ENCODE measurements at regions not wholly inside any gene's neighbourhood (a gene's known extent, or its start where the extent isn't known, plus 50 kb on each side); places are given as distances from the start of the nearest gene placed in this dataset.

DNA sequence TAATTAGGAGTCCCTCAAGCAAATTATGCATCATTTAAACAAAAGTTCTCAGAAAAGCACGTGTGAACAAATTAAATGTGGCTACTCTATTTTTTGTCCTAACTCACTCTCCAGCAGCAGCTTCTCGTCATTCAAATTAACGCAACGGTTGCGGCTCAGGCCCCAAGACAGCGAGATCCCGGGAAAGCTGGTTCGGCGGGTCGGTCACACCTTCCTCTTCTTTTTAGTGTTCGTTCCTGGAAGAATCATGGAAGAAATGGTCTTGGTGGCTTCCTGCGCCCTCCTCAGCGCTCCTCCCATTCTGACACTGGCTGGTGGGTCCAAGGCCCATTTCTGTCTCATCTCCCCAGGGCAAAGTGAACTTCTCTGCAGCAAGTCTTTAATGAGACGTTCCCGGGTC is 382.8 kb upstream of the IRX1 start:
- Mint-ChIP-seq H3K36me3 (ENCODE audit: low read depth) (no peaks in the 10 kb centered on the region), H3K4me3 (no peak overlapping the region), H3K27ac (no peak overlapping the region), H3K9me3 (peaks cover 10% of the 10 kb centered on the region), H3K27me3 (no peaks in the 10 kb centered on the region), H3K4me1 (ENCODE audit: low read depth) (no peaks in the 10 kb centered on the region)
- no peak for DNase-seq

GRCh38 chr5:3210531-3210930 is 385.1 kb upstream of the IRX1 start:
- Mint-ChIP-seq H3K9me3 (peaks cover 12% of the 10 kb centered on the region), H3K4me1 (ENCODE audit: low read depth) (no peaks in the 10 kb centered on the region), H3K27ac (no peak overlapping the region), H3K27me3 (no peaks in the 10 kb centered on the region), H3K4me3 (no peak overlapping the region), H3K36me3 (ENCODE audit: low read depth) (no peaks in the 10 kb centered on the region)
- DNase-seq = no peak

DNA sequence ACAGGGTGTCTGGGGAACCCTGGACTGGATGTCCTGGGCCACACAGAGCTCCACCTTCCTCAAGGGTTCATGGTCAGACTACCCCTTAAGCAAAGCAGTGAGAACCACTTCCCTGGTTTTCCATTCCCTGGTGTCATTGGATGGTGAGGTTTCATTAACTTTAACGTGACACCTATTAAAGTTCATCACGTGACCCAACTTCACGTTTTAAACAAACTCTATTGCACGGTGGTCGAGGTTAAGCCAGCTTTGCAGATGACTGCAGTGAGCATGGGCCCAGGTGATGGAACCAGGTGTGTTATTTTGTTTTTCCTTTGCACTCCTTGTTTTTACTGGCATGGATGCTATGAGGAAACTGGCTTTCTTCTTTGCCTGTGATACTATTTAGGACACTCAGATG is 385.7 kb upstream of the IRX1 start:
- Mint-ChIP-seq H3K27me3 (no peaks in the 10 kb centered on the region), H3K36me3 (ENCODE audit: low read depth) (no peaks in the 10 kb centered on the region), H3K4me3 (no peak overlapping the region), H3K9me3 (peaks cover 13% of the 10 kb centered on the region), H3K4me1 (ENCODE audit: low read depth) (no peaks in the 10 kb centered on the region), H3K27ac (no peak overlapping the region)
- DNase-seq = no peak

- peaks cover 3% of the 10 kb centered on the region for H3K4me1 Mint-ChIP-seq (ENCODE audit: low read depth)
- H3K9me3 Mint-ChIP-seq = peaks cover 2% of the 10 kb centered on the region
- no peak overlapping the region for H3K4me3 Mint-ChIP-seq
- H3K27me3 Mint-ChIP-seq = peaks cover 31% of the 10 kb centered on the region
- no peak for DNase-seq
- no peak overlapping the region for H3K27ac Mint-ChIP-seq
- H3K36me3 Mint-ChIP-seq (ENCODE audit: low read depth) = no peaks in the 10 kb centered on the region
These were observed 393.1 kb upstream of the IRX1 start for GRCh38 chr5:3202570-3202969.

DNA sequence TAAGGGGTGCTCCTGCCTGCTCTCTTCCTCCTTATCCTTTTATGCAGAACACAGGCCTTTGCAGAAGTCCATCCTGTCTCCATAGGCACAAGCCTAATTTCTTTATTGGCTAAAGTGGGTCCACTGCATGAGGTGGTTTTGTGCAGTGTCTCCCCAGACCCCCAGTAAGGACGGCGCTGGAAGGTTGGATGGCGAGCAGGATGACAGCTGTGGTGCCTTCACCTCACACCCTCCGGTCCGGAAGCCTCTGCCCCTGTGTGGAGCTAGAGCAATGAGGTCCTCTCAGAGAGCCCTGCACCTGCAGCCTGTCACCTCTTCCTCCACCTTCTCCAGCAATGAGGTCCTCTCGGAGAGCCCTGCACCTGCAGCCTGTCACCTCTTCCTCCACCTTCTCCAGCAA is 393.7 kb upstream of the IRX1 start:
- peaks cover 2% of the 10 kb centered on the region for H3K9me3 Mint-ChIP-seq
- H3K27me3 Mint-ChIP-seq = peaks cover 37% of the 10 kb centered on the region
- peaks cover 6% of the 10 kb centered on the region for H3K4me1 Mint-ChIP-seq (ENCODE audit: low read depth)
- no peak for DNase-seq
- no peaks in the 10 kb centered on the region for H3K36me3 Mint-ChIP-seq (ENCODE audit: low read depth)
- no peak overlapping the region for H3K4me3 Mint-ChIP-seq
- no peak overlapping the region for H3K27ac Mint-ChIP-seq

DNA sequence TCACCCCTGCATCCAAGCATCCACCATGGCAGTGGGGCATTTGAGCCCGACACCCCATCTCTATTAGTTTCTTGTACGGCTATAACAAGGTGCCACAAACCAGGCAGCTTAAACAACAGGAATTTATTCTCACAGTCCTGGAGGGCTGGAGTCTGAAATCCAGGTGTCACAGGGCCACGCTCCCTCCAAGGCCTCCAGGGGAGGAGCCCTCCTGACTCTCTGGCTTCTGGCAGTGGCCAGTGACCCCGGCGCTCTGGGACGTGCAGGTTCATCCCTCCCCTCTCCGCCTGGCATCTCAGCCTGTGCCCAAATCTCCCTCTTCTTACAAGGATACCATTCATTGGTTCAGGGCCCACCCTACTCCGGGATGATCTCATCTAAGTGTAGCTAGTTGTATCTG is 394.5 kb upstream of the IRX1 start:
- Mint-ChIP-seq H3K27ac (no peak overlapping the region), H3K4me3 (no peak overlapping the region), H3K4me1 (ENCODE audit: low read depth) (peaks cover 6% of the 10 kb centered on the region), H3K9me3 (peaks cover 2% of the 10 kb centered on the region), H3K36me3 (ENCODE audit: low read depth) (no peaks in the 10 kb centered on the region), H3K27me3 (peaks cover 43% of the 10 kb centered on the region)
- no peak for DNase-seq

- DNase-seq = no peak
- Mint-ChIP-seq H3K4me1 (ENCODE audit: low read depth) (peaks cover 6% of the 10 kb centered on the region), H3K9me3 (no peaks in the 10 kb centered on the region), H3K36me3 (ENCODE audit: low read depth) (no peaks in the 10 kb centered on the region), H3K4me3 (no peak overlapping the region), H3K27me3 (peaks cover 43% of the 10 kb centered on the region), H3K27ac (no peak overlapping the region)
These were observed 395.5 kb upstream of the IRX1 start for GRCh38 chr5:3199962-3200755.

DNA sequence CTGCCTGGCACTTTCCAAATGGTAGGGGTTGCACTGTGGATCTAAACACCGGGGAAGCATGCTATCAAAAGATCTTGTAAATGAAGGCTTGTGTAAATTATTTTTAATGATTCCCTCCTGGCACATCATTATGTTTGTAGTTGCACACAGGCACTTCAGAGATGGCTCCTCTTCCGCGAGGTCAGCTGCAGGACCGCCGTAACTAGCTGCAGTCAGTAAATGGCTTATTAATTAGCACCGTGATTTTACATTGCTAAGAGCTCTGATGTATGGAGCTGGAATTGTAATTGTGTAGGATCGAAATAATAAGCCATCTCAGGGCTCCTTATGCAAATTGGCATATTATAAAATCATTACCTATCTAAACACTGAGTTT is 397.6 kb upstream of the IRX1 start:
- Mint-ChIP-seq H3K4me3 (no peak overlapping the region), H3K27me3 (peaks cover 43% of the 10 kb centered on the region)

DNA sequence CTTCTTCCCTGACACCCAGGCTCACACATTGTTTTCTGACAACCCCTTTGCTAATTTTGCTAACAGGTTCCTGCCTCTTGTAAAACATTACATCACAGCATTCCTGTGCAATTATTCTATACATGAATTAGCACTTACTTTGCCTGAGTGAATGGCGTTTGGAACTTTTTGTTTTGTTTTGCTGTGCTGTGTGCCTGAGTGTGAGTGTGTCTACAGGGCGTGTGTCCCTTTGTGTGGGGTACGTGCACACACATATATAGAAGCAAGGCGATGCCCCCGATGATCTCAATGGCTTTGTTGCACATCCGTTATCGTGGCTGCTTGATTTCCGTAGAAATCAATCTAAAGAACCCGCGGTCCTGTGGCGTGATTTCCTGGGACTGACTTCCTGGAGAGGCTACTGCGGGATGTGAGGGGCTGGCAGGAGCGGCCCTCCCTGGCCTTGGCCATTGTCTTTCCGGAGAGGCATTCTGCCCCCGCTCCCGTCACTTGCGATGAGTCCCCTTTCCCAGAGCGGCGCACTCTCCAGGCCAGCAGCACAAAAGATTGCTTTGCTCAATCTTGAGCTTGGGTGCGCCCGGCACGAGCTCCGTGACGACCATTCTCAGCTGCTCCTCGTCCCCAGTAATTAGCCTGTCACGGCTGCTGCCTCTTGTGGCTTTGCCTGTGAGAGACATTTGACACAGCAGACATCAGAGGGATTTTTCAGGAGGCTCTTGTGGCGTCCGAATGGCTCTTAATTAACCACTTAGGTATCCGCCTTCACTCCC is 398.1 kb upstream of the IRX1 start:
- DNase-seq = no peak
- H3K4me3 Mint-ChIP-seq = no peak overlapping the region
- no peaks in the 10 kb centered on the region for H3K36me3 Mint-ChIP-seq (ENCODE audit: low read depth)
- H3K4me1 Mint-ChIP-seq (ENCODE audit: low read depth) = peaks cover 6% of the 10 kb centered on the region
- no peak overlapping the region for H3K27ac Mint-ChIP-seq
- H3K27me3 Mint-ChIP-seq = peaks cover 43% of the 10 kb centered on the region
- H3K9me3 Mint-ChIP-seq = no peaks in the 10 kb centered on the region

More for the DNA sequence above, 397.6 kb upstream of the IRX1 start:
- Mint-ChIP-seq H3K9me3 (no peaks in the 10 kb centered on the region), H3K4me1 (ENCODE audit: low read depth) (peaks cover 6% of the 10 kb centered on the region), H3K36me3 (ENCODE audit: low read depth) (no peaks in the 10 kb centered on the region), H3K27ac (no peak overlapping the region)
- no peak for DNase-seq

DNA sequence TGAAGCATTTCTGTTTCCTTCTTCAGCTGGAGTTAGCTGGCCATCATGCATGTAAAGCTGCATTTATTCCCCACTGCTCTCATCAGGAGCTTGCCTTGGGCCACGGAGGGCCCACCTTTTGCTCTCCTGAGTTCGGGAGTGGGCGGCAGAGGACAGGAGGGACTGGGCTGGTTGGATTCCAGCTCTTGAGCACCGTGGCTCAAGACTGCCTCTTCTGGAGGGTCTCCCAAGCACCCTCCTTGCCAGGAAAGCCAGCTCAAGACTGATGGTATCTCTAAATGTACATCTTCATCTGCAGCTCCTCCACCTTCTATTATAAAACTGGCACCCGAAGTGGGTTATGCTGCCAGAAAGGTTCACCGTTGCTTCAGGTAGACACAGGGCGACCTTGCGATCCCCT is 399.6 kb upstream of the IRX1 start:
- peaks cover 40% of the 10 kb centered on the region for H3K27me3 Mint-ChIP-seq
- no peaks in the 10 kb centered on the region for H3K36me3 Mint-ChIP-seq (ENCODE audit: low read depth)
- H3K4me3 Mint-ChIP-seq = no peak overlapping the region
- H3K27ac Mint-ChIP-seq = no peak overlapping the region
- no peak for DNase-seq
- peaks cover 6% of the 10 kb centered on the region for H3K4me1 Mint-ChIP-seq (ENCODE audit: low read depth)
- no peaks in the 10 kb centered on the region for H3K9me3 Mint-ChIP-seq

DNA sequence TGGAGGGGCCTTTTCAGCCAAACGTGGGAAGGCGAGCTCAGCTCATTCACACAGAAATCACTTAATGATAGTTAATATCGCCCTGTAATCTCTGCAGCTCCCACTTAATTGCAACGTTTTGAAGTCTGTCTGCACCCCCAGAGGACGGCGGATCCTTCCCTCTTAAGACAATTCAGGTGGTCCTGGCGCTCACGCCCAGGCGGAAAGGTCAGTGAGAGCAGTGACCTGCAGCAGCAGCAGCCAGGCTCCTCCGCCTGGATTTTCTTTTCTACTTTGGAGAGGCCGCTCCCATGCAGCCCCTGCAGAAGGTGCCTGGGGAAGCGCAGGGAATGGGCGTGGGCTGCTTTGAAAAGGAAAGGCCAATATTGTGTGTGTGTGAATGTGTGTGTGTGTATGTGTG is 400.9 kb upstream of the IRX1 start:
- no peak for DNase-seq
- no peak overlapping the region for H3K4me3 Mint-ChIP-seq
- H3K4me1 Mint-ChIP-seq (ENCODE audit: low read depth) = peaks cover 6% of the 10 kb centered on the region
- H3K27me3 Mint-ChIP-seq = peaks cover 31% of the 10 kb centered on the region
- no peak overlapping the region for H3K27ac Mint-ChIP-seq
- no peaks in the 10 kb centered on the region for H3K9me3 Mint-ChIP-seq
- no peaks in the 10 kb centered on the region for H3K36me3 Mint-ChIP-seq (ENCODE audit: low read depth)

GRCh38 chr5:3194271-3194670 is 401.4 kb upstream of the IRX1 start:
- H3K4me3 Mint-ChIP-seq = no peak overlapping the region
- H3K4me1 Mint-ChIP-seq (ENCODE audit: low read depth) = peaks cover 6% of the 10 kb centered on the region
- no peaks in the 10 kb centered on the region for H3K9me3 Mint-ChIP-seq
- H3K27me3 Mint-ChIP-seq = peaks cover 28% of the 10 kb centered on the region
- H3K27ac Mint-ChIP-seq = no peak overlapping the region
- DNase-seq = no peak
- no peaks in the 10 kb centered on the region for H3K36me3 Mint-ChIP-seq (ENCODE audit: low read depth)

GRCh38 chr5:3191585-3191984 is 404.0 kb upstream of the IRX1 start:
- H3K27ac Mint-ChIP-seq = no peak overlapping the region
- DNase-seq = no peak
- H3K36me3 Mint-ChIP-seq (ENCODE audit: low read depth) = no peaks in the 10 kb centered on the region

DNA sequence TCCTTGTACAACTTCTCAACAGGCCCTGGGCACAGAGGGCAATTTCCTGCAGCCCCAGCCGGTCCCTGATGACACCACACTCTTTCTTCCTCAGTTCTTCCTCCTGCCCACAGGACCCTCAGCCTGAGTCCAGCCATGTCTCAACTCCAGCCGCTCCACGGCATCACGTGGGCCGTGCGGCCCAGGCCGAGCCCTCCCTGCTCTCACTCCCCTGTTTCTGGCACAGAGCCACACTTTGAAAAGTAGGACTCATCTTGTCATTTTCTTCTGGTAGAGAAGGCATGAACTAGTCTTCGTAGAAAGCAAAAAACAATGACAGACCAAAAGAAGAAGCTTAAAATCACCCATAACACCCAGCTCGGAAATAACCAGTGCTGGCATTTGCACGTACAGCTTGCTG is 404.7 kb upstream of the IRX1 start:
- Mint-ChIP-seq H3K4me1 (ENCODE audit: low read depth) (no peaks in the 10 kb centered on the region), H3K4me3 (no peak overlapping the region), H3K27me3 (no peaks in the 10 kb centered on the region), H3K9me3 (no peaks in the 10 kb centered on the region), H3K27ac (no peak overlapping the region), H3K36me3 (ENCODE audit: low read depth) (no peaks in the 10 kb centered on the region)
- DNase-seq = no peak

More at GRCh38 chr5:3191585-3191984, 404.0 kb upstream of the IRX1 start:
- H3K27me3 Mint-ChIP-seq = peaks cover 2% of the 10 kb centered on the region
- H3K4me1 Mint-ChIP-seq (ENCODE audit: low read depth) = no peaks in the 10 kb centered on the region
- no peaks in the 10 kb centered on the region for H3K9me3 Mint-ChIP-seq
- no peak overlapping the region for H3K4me3 Mint-ChIP-seq

GRCh38 chr5:3190433-3190832 is 405.2 kb upstream of the IRX1 start:
- DNase-seq = no peak
- H3K4me1 Mint-ChIP-seq (ENCODE audit: low read depth) = no peaks in the 10 kb centered on the region
- H3K4me3 Mint-ChIP-seq = no peak overlapping the region
- no peaks in the 10 kb centered on the region for H3K9me3 Mint-ChIP-seq
- H3K27me3 Mint-ChIP-seq = no peaks in the 10 kb centered on the region
- H3K27ac Mint-ChIP-seq = no peak overlapping the region
- H3K36me3 Mint-ChIP-seq (ENCODE audit: low read depth) = no peaks in the 10 kb centered on the region
